ENCODE measurements at regions not wholly inside any gene's neighbourhood (a gene's known extent, or its start where the extent isn't known, plus 50 kb on each side); places are given as distances from the start of the nearest gene placed in this dataset.

DNA sequence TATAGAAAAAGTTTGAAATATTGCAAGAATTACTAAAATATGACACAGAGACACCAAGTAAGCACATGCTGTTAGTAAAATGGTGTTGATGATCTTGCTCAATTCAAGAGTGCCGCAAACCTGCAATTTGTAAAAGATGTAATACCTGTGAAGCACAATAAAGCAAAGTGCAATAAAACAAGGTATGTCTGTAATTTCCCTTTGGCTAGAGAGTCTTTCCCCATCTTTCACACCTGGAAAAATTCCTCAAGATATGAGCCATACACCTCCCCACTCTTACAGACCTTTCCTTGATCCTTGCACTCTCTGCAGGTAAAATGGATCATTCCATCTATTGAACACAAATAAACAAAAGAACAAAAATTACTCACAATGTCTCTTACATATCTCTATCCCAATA is 597.8 kb downstream of the EFNA5 start:
- Histone ChIP-seq H3K27ac (no peak overlapping the region), H3K4me3 (no peak overlapping the region), H3K4me1 (no peaks in the 10 kb centered on the region), H3K27me3 (no peaks in the 10 kb centered on the region), H3K9me3 (no peaks in the 10 kb centered on the region), H3K36me3 (no peaks in the 10 kb centered on the region)
- 85% methylated on average over 1 of the region's 1 CpG for WGBS (ENCODE audit: insufficient coverage, low coverage, low lambda C conversion rate, missing lambda C conversion rate)
- no peak for ATAC-seq
- no peak for DNase-seq
- TF ChIP-seq, protein P1, sequence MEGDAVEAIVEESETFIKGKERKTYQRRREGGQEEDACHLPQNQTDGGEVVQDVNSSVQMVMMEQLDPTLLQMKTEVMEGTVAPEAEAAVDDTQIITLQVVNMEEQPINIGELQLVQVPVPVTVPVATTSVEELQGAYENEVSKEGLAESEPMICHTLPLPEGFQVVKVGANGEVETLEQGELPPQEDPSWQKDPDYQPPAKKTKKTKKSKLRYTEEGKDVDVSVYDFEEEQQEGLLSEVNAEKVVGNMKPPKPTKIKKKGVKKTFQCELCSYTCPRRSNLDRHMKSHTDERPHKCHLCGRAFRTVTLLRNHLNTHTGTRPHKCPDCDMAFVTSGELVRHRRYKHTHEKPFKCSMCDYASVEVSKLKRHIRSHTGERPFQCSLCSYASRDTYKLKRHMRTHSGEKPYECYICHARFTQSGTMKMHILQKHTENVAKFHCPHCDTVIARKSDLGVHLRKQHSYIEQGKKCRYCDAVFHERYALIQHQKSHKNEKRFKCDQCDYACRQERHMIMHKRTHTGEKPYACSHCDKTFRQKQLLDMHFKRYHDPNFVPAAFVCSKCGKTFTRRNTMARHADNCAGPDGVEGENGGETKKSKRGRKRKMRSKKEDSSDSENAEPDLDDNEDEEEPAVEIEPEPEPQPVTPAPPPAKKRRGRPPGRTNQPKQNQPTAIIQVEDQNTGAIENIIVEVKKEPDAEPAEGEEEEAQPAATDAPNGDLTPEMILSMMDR (IDR thresholded peaks at IDR 0.05), result no peak
- no peak for TF ChIP-seq POLR2A (IDR thresholded peaks at IDR 0.05)
- intact Hi-C loops (cut with DNase I), result no loop called here

DNA sequence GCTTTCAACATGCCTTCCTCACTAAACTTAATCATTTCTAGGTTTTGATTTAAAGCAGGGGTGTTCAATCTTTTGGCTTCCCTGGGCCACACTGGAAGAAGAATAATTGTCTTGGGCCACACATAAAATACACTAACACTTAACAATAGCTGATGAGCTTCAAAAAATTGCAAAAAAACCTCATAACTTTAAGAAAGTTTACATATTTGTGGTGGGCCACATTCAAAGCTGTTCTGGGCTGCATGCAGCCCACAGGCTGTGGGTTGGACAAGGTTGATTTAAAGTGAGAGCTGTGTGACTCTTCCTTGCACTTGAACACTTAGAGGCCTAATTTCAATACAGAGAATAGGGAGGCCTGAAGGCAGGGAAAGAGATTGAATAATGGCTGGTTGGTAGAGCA is 598.3 kb downstream of the EFNA5 start:
- Histone ChIP-seq H3K9me3 (no peaks in the 10 kb centered on the region), H3K36me3 (no peaks in the 10 kb centered on the region), H3K27me3 (no peaks in the 10 kb centered on the region), H3K27ac (no peak overlapping the region), H3K4me3 (no peak overlapping the region), H3K4me1 (no peaks in the 10 kb centered on the region)
- DNase-seq (no peak), ATAC-seq (no peak)
- intact Hi-C loops (cut with DNase I), result no loop called here
- TF ChIP-seq, protein P1 (IDR thresholded peaks at IDR 0.05), result no peak
- no peak for TF ChIP-seq POLR2A (IDR thresholded peaks at IDR 0.05)

DNA sequence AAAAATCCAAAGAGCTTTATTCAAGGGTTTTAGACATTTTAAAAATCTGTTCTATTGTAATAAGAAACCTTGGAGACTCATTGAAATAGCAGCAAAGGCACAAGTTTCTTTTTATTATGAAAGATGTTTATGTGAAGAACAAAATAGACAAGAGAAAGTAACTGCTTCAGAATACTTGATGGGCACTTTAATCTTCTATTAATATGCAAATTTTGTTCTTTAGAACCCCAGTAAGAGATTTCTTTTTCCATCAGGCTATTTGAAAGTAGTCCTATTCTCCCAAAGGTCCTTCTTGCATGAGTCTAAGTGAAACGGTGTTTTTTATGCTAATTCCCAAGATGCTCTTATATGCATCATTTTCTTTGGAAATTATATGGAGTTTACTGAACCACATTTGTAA is 602.0 kb downstream of the EFNA5 start:
- ATAC-seq, result no peak
- intact Hi-C loops (cut with DNase I), result no loop called here
- 6% methylated on average over 1 of the region's 1 CpG for WGBS (ENCODE audit: insufficient coverage, low coverage, low lambda C conversion rate, missing lambda C conversion rate)

DNA sequence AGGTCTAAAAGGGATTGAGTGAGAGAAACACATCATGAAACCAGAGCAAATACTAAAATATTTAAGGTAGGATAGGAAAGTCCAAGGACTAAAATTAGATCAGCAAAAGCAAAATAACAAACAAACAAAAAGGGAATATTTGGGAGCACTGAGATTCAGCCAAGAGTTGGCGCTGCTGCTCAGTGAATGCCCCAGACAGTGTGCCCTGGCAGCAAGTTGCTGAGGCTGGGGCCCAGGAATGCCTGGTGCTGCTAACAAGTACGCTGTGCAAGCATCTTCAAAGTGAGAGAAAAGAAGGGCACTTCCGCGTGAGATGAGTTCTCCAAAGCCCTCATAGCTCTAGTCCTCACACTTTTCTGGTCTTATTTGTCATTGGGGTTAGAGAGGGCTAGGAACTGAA is 603.3 kb downstream of the EFNA5 start:
- 58% methylated on average over 4 of the region's 4 CpGs for WGBS (ENCODE audit: insufficient coverage, low coverage, low lambda C conversion rate, missing lambda C conversion rate)
- no peaks in the 10 kb centered on the region for H3K4me1 ChIP-seq
- no peaks in the 10 kb centered on the region for H3K36me3 ChIP-seq
- no peak overlapping the region for H3K4me3 ChIP-seq
- H3K27me3 ChIP-seq, result no peaks in the 10 kb centered on the region
- TF ChIP-seq POLR2A (IDR thresholded peaks at IDR 0.05), result no peak
- TF ChIP-seq, protein P1 (IDR thresholded peaks at IDR 0.05), result no peak
- no peak overlapping the region for H3K27ac ChIP-seq
- intact Hi-C loops (cut with DNase I), result no loop called here
- DNase-seq, result peak in 1 of 3 donors; percentile 30
- ATAC-seq, result no peak
- H3K9me3 ChIP-seq, result no peaks in the 10 kb centered on the region

More for the DNA sequence above, 602.0 kb downstream of the EFNA5 start:
- no peak for TF ChIP-seq POLR2A (IDR thresholded peaks at IDR 0.05)
- TF ChIP-seq, protein P1 (IDR thresholded peaks at IDR 0.05), result no peak
- Histone ChIP-seq H3K4me3 (no peak overlapping the region), H3K36me3 (no peaks in the 10 kb centered on the region), H3K27ac (no peak overlapping the region), H3K9me3 (no peaks in the 10 kb centered on the region), H3K4me1 (no peaks in the 10 kb centered on the region), H3K27me3 (no peaks in the 10 kb centered on the region)
- no peak for DNase-seq

DNA sequence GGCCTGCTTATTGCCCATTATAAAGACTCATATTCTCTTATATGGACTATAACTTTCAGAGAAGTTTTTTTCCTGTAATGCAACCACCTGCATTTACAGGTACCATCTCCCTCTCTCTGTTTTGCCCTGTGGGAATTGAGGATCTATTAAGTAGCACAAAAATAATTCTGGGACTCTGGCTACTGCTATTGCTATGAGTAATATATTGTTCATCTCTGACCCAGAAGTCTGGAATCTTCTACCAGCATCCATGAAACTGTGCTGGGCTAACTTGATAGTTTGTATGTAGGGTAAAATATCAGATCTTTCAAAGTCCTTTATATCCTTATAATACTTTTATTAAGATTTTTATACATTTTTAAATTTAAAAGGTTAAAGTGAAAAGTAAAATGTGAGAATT is 607.2 kb downstream of the EFNA5 start:
- no peaks in the 10 kb centered on the region for H3K9me3 ChIP-seq
- no peak for TF ChIP-seq POLR2A (IDR thresholded peaks at IDR 0.05)
- TF ChIP-seq, protein P1 (IDR thresholded peaks at IDR 0.05), result no peak
- ATAC-seq, result no peak
- H3K4me1 ChIP-seq, result no peaks in the 10 kb centered on the region
- H3K27ac ChIP-seq, result no peak overlapping the region
- H3K27me3 ChIP-seq, result no peaks in the 10 kb centered on the region
- intact Hi-C loops (cut with DNase I), result no loop called here
- no peaks in the 10 kb centered on the region for H3K36me3 ChIP-seq
- no peak for DNase-seq
- no peak overlapping the region for H3K4me3 ChIP-seq

Measured in right lobe of liver (tissue), 6 donors.